Right atrium auricular region (tissue), 2 donors: ENCODE measurements at regions not wholly inside any gene's neighbourhood (a gene's known extent, or its start where the extent isn't known, plus 50 kb on each side); places are given as distances from the start of the nearest gene placed in this dataset.

ENCODE experiments used
- DNase-seq: peaks from one replicate; pipeline ENCODE4 v3.0.0-alpha.2; 2019; ENCODE audit warnings: low spot score
- H3K27ac ChIP-seq, 2 donors: fragments of 200-600 bp; sonication (generic); 1 replicate in 1 of 2; 2 replicates in 1 of 2; pipeline ENCODE4 v1.5.1; 2016 to 2019
- H3K27me3 ChIP-seq, 2 donors: fragments of 200-600 bp; sonication (generic); one replicate each; pipeline versions ENCODE4 v1.5.1 to v1.6.0; 2017 to 2019
- H3K36me3 ChIP-seq: fragments of 200-600 bp; sonication (generic); one replicate; pipeline ENCODE4 v1.5.1; 2016
- H3K4me1 ChIP-seq, 2 donors: fragments of 200-600 bp; sonication (generic); one replicate each; pipeline versions ENCODE4 v1.5.1 to v1.6.0; 2017 to 2019
- H3K4me3 ChIP-seq, 2 donors: fragments of 200-600 bp; sonication (generic); 1 replicate in 1 of 2; 2 replicates in 1 of 2; pipeline ENCODE4 v1.5.1; 2017 to 2019; ENCODE audit warnings: mild to moderate bottlenecking in 1 of 2, moderate library complexity in 1 of 2
- H3K9me3 ChIP-seq, 2 donors: fragments of 200-600 bp; sonication (generic); one replicate each; pipeline ENCODE4 v1.5.1; 2019
- TF ChIP-seq, protein P1 (sequence below), 2 donors: fragments of 200-600 bp; sonication (generic); IDR thresholded peaks; one replicate each; pipeline ENCODE4 v1.5.1; 2019; ENCODE audit warnings: antibody characterized with exemption in 2 of 2

- Histone ChIP-seq H3K9me3 (no peaks in the 10 kb centered on the region), H3K36me3 (no peaks in the 10 kb centered on the region), H3K27ac (no peak overlapping the region), H3K4me1 (peaks cover 0 to 4% of the 10 kb centered on the region in 2 donors), H3K27me3 (no peaks in the 10 kb centered on the region), H3K4me3 (no peak overlapping the region)
- TF ChIP-seq, protein P1, sequence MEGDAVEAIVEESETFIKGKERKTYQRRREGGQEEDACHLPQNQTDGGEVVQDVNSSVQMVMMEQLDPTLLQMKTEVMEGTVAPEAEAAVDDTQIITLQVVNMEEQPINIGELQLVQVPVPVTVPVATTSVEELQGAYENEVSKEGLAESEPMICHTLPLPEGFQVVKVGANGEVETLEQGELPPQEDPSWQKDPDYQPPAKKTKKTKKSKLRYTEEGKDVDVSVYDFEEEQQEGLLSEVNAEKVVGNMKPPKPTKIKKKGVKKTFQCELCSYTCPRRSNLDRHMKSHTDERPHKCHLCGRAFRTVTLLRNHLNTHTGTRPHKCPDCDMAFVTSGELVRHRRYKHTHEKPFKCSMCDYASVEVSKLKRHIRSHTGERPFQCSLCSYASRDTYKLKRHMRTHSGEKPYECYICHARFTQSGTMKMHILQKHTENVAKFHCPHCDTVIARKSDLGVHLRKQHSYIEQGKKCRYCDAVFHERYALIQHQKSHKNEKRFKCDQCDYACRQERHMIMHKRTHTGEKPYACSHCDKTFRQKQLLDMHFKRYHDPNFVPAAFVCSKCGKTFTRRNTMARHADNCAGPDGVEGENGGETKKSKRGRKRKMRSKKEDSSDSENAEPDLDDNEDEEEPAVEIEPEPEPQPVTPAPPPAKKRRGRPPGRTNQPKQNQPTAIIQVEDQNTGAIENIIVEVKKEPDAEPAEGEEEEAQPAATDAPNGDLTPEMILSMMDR (IDR thresholded peaks at IDR 0.05): no peak
- no peak for DNase-seq
These were observed 259.3 kb downstream of the PARN start for GRCh38 chr16:14370736-14371234.

DNA sequence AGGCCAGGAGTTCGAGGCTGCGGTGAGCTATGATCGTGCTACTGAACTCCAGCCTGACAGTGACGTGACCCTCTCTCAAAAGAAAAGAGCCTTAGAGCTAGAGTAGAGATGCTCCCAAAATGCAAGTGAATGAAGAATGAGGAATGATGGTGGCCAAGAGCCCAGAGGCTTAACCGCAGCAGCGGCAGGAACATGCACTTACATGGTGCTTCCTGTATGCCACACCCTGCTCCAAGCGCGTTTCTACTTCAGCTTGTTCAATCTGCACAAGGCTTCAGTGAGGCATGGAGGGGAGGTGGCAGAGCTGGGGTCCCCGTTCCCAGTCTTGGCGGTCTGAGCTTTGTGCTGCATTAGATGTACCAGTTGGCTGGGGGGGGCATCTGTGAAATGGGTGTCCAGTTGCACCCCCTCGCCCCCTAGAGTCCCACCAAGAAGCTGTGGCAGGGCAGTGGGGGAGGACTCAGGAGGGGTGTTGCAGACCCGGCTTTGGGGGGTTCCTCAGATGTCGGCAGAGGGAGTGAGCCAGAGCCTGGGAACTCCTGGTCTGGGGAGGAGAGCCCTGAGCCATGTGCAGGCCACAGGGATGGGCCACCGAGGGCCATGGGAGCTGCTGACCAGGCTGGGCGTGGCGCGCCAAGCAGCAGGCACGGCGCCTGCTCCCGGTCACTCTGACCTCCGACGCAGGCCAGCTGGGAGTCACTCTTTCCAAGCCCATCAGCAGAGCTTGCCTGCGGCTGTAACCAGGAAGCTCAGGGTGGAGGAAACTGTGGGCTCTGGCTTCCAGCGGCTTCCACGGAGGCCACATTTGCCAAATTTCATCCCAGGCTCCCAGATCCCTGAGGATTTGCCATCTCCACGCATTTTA, 260.1 kb downstream of the PARN start:
- H3K4me1 ChIP-seq: peaks cover 0 to 4% of the 10 kb centered on the region in 2 donors
- H3K27me3 ChIP-seq: no peaks in the 10 kb centered on the region
- H3K27ac ChIP-seq: no peak overlapping the region
- no peaks in the 10 kb centered on the region for H3K9me3 ChIP-seq
- peak; percentile 78 for DNase-seq
- no peaks in the 10 kb centered on the region for H3K36me3 ChIP-seq
- no peak overlapping the region for H3K4me3 ChIP-seq
- TF ChIP-seq, protein P1 (IDR thresholded peaks at IDR 0.05): no peak

GRCh38 chr16:14368399-14368798, 261.7 kb downstream of the PARN start:
- Histone ChIP-seq H3K36me3 (no peaks in the 10 kb centered on the region), H3K27ac (no peak overlapping the region), H3K4me1 (peaks cover 0 to 4% of the 10 kb centered on the region in 2 donors), H3K27me3 (no peaks in the 10 kb centered on the region), H3K4me3 (no peak overlapping the region), H3K9me3 (no peaks in the 10 kb centered on the region)
- no peak for DNase-seq
- TF ChIP-seq, protein P1 (IDR thresholded peaks at IDR 0.05): no peak

DNA sequence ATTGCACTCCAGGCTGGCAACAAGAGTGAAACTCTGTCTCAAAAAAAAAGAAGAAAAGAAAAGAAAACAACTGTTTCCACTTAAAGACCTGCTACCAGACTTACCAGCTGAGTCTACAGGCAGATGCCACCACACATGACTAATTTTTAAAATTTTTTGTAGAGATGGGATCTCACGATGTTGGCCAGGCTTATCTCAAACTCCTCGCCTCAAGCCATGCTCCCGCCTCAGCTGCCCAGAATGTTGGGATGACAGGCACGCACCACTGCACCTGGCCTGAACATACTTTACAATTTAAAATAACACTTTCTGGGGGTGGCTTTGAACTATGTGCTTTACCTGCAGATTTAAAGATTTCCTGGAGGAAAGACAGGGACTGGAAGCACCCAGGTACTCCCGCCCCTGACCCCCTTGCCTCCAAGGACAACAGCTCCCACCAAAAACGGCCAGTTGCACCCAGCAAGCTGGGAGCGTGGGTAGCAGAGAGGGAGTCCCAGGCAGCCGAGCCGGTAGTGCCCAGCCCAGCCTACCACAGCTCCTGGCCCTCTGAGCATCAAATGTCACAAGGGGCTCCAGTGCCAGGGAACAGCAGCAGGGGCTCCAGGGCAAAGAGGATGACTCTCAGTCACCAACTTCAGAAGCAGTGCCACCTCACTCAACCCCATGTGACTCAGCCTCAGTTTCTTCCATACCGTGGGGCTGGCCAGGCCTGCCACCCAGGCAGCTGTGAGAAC, 262.9 kb downstream of the PARN start:
- TF ChIP-seq, protein P1 (IDR thresholded peaks at IDR 0.05): no peak
- peaks cover 0 to 4% of the 10 kb centered on the region in 2 donors for H3K4me1 ChIP-seq
- no peak for DNase-seq
- H3K27ac ChIP-seq: no peak overlapping the region
- H3K27me3 ChIP-seq: no peaks in the 10 kb centered on the region
- no peaks in the 10 kb centered on the region for H3K9me3 ChIP-seq
- no peaks in the 10 kb centered on the region for H3K36me3 ChIP-seq
- no peak overlapping the region for H3K4me3 ChIP-seq

- Histone ChIP-seq H3K4me1 (peaks cover 0 to 4% of the 10 kb centered on the region in 2 donors), H3K36me3 (no peaks in the 10 kb centered on the region), H3K4me3 (no peak overlapping the region), H3K27me3 (no peaks in the 10 kb centered on the region), H3K9me3 (no peaks in the 10 kb centered on the region), H3K27ac (no peak overlapping the region)
- TF ChIP-seq, protein P1 (IDR thresholded peaks at IDR 0.05): no peak
- DNase-seq: no peak
These were observed 263.6 kb downstream of the PARN start for GRCh38 chr16:14366447-14366846.
